GM23338 (cell line): ENCODE measurements at regions not wholly inside any gene's neighbourhood (a gene's known extent, or its start where the extent isn't known, plus 50 kb on each side); places are given as distances from the start of the nearest gene placed in this dataset.

Experiments
- ATAC-seq: fragments of 200-7000 bp; cut with Tn5 transposase; 3 replicates; pipeline ENCODE4 v1.9.1; 2020
- DNase-seq: peaks from one replicate; pipeline ENCODE4 v3.0.0-alpha.2; 2015; ENCODE audit warnings: low spot score
- H2AFZ ChIP-seq: fragments of 200-600 bp; sonication (generic); 2 replicates; pipeline ENCODE4 v1.8.0; 2016; ENCODE audit warnings: antibody characterized with exemption, mild to moderate bottlenecking, moderate library complexity
- H3F3A ChIP-seq: fragments of 200-600 bp; sonication (generic); replicated peaks from 2 replicates; pipeline ENCODE4 v1.8.0; 2017; ENCODE audit warnings: antibody characterized with exemption, mixed run types, low read depth
- H3K27ac ChIP-seq: fragments of 200-600 bp; sonication (generic); 2 replicates; pipeline ENCODE4 v1.6.1; 2016; ENCODE audit warnings: low read depth
- H3K27me3 ChIP-seq: fragments of 200-600 bp; sonication (generic); 2 replicates; pipeline ENCODE4 v1.8.0; 2016; ENCODE audit warnings: mild to moderate bottlenecking, mixed run types, moderate library complexity; ENCODE audit not compliant: insufficient read depth
- H3K36me3 ChIP-seq: fragments of 200-600 bp; sonication (generic); 2 replicates; pipeline ENCODE4 v1.8.0; 2016; ENCODE audit warnings: mild to moderate bottlenecking; ENCODE audit not compliant: insufficient read depth
- H3K4me1 ChIP-seq: fragments of 200-600 bp; sonication (generic); 2 replicates; pipeline ENCODE4 v1.8.0; 2016; ENCODE audit warnings: mild to moderate bottlenecking, moderate library complexity; ENCODE audit not compliant: insufficient read depth
- H3K4me2 ChIP-seq: fragments of 200-600 bp; sonication (generic); 2 replicates; pipeline ENCODE4 v1.7.1; 2017; ENCODE audit warnings: mixed run types
- H3K4me3 ChIP-seq: fragments of 200-600 bp; sonication (generic); 2 replicates; pipeline ENCODE4 v1.6.1; 2016; ENCODE audit warnings: mixed run types
- H3K79me2 ChIP-seq: fragments of 200-600 bp; sonication (generic); replicated peaks from 2 replicates; pipeline ENCODE4 v1.8.0; 2017; ENCODE audit warnings: mild to moderate bottlenecking; ENCODE audit not compliant: insufficient read depth
- H3K9me2 ChIP-seq: fragments of 200-600 bp; sonication (generic); 2 replicates; pipeline ENCODE4 v1.8.0; 2017; ENCODE audit not compliant: insufficient read depth
- H4K20me1 ChIP-seq: fragments of 200-600 bp; sonication (generic); replicated peaks from 2 replicates; pipeline ENCODE4 v1.8.0; 2017; ENCODE audit warnings: mild to moderate bottlenecking; ENCODE audit not compliant: insufficient read depth
- H3K27ac Mint-ChIP-seq: 2 replicates; pipeline ENCODE4 v1.8.0; 2020; ENCODE audit warnings: inconsistent platforms, mild to moderate bottlenecking, moderate library complexity, mixed read lengths
- H3K27me3 Mint-ChIP-seq: 3 replicates; pipeline ENCODE4 v1.8.0; 2022; ENCODE audit warnings: low read depth, mild to moderate bottlenecking, moderate library complexity, mixed read lengths, inconsistent platforms; ENCODE audit not compliant: insufficient read depth, poor library complexity
- H3K36me3 Mint-ChIP-seq: 3 replicates; pipeline ENCODE4 v1.8.0; 2021; ENCODE audit warnings: low read depth, mild to moderate bottlenecking, inconsistent platforms, moderate library complexity, mixed read lengths
- H3K4me1 Mint-ChIP-seq: 3 replicates; pipeline ENCODE4 v1.8.0; 2020; ENCODE audit warnings: mild to moderate bottlenecking, inconsistent platforms, mixed read lengths
- H3K4me3 Mint-ChIP-seq: 3 replicates; pipeline ENCODE4 v1.8.0; 2021; ENCODE audit warnings: moderate library complexity, mild to moderate bottlenecking, inconsistent platforms, mixed read lengths
- H3K9me3 Mint-ChIP-seq: 3 replicates; pipeline ENCODE4 v1.8.0; 2020; ENCODE audit warnings: moderate library complexity, mild to moderate bottlenecking, inconsistent platforms, mixed read lengths
- CTCF ChIP-seq, 2 experiments: fragments of 200-600 bp in 1 of 2; sonication (generic) in 1 of 2; conservative IDR thresholded peaks; 2 replicates each; pipeline versions ENCODE4 v1.5.1 to v1.6.1; 2016 to 2017; ENCODE audit warnings: antibody characterized with exemption in 2 of 2, low read depth in 2 of 2, mild to moderate bottlenecking in 2 of 2, moderate library complexity in 1 of 2
- ETS1 ChIP-seq: IDR thresholded peaks from 2 replicates; pipeline ENCODE4 v1.6.1; 2016; ENCODE audit warnings: antibody characterized with exemption
- EZH2 ChIP-seq: fragments of 200-600 bp; sonication (generic); IDR thresholded peaks from one replicate; pipeline ENCODE4 v1.8.0; 2017; ENCODE audit warnings: antibody characterized with exemption, mild to moderate bottlenecking, low read depth; ENCODE audit not compliant: unreplicated experiment
- EZH2phosphoT487 ChIP-seq: fragments of 200-600 bp; sonication (generic); IDR thresholded peaks from one replicate; pipeline ENCODE4 v1.8.1; 2018; ENCODE audit warnings: antibody characterized with exemption; ENCODE audit not compliant: unreplicated experiment
- STAT1 ChIP-seq: IDR thresholded peaks from one replicate; pipeline ENCODE4 v1.6.1; 2016; ENCODE audit warnings: antibody characterized with exemption; ENCODE audit not compliant: unreplicated experiment
- ZNF462 ChIP-seq: fragments of 250-450 bp; sonication (Bioruptor Pico); IDR thresholded peaks from 2 replicates; pipeline ENCODE4 v1.5.0; 2020; ENCODE audit warnings: mild to moderate bottlenecking, moderate library complexity

GRCh38 chr11:79890272-79890671, 449.4 kb upstream of the TENM4 start:
- no peak overlapping the region for H2AFZ ChIP-seq
- H3K27me3 ChIP-seq = no peaks in the 10 kb centered on the region
- H3K36me3 ChIP-seq = no peaks in the 10 kb centered on the region
- no peaks in the 10 kb centered on the region for H3F3A ChIP-seq
- no peak for DNase-seq
- no peaks in the 10 kb centered on the region for H3K9me2 ChIP-seq
- peaks cover under 1% of the 10 kb centered on the region for H3K27me3 Mint-ChIP-seq
- no peak overlapping the region for H3K4me3 ChIP-seq
- no peaks in the 10 kb centered on the region for H4K20me1 ChIP-seq
- no peaks in the 10 kb centered on the region for H3K4me1 Mint-ChIP-seq
- no peaks in the 10 kb centered on the region for H3K79me2 ChIP-seq
- H3K27ac ChIP-seq = no peak overlapping the region
- H3K36me3 Mint-ChIP-seq = no peaks in the 10 kb centered on the region
- no peak for TF ChIP-seq ZNF462
- TF ChIP-seq ETS1 = no peak
- no peaks in the 10 kb centered on the region for H3K9me3 Mint-ChIP-seq
- H3K4me2 ChIP-seq = no peak overlapping the region
- H3K27ac Mint-ChIP-seq = no peak overlapping the region
- no peak overlapping the region for H3K4me3 Mint-ChIP-seq
- no peaks in the 10 kb centered on the region for H3K4me1 ChIP-seq
- ATAC-seq = no peak

- Mint-ChIP-seq H3K4me3 (no peak overlapping the region), H3K27me3 (peaks cover 2% of the 10 kb centered on the region), H3K36me3 (no peaks in the 10 kb centered on the region), H3K27ac (no peak overlapping the region), H3K4me1 (peaks cover 13% of the 10 kb centered on the region; the same call in 2 of the 3 replicates), H3K9me3 (peaks cover 11% of the 10 kb centered on the region; the same call in 2 of the 3 replicates)
- DNase-seq (no peak), ATAC-seq (no peak)
- Histone ChIP-seq H3K36me3 (no peaks in the 10 kb centered on the region), H3K4me1 (peaks cover 7% of the 10 kb centered on the region), H3K79me2 (no peaks in the 10 kb centered on the region), H3K4me3 (no peak overlapping the region), H3K27ac (no peak overlapping the region), H2AFZ (no peak overlapping the region), H3K9me2 (no peaks in the 10 kb centered on the region), H3F3A (no peaks in the 10 kb centered on the region), H4K20me1 (no peaks in the 10 kb centered on the region), H3K27me3 (no peaks in the 10 kb centered on the region), H3K4me2 (no peak overlapping the region)
- no peak for TF ChIP-seq EZH2
- no peak for TF ChIP-seq STAT1
- TF ChIP-seq EZH2phosphoT487 = no peak
- no peak for TF ChIP-seq CTCF (conservative IDR thresholded peaks at IDR 0.05; ENCODE audit: low read depth in 2 of 2)
These were observed 424.1 kb upstream of the TENM4 start for GRCh38 chr11:79864882-79865281.
